Neural cell (in vitro differentiated cells): ENCODE measurements at regions not wholly inside any gene's neighbourhood (a gene's known extent, or its start where the extent isn't known, plus 50 kb on each side); places are given as distances from the start of the nearest gene placed in this dataset.

ENCODE experiments used
- H2AFZ ChIP-seq: fragments of 200-600, 300-800 bp; sonication (generic), shearing (Covaris generic); 2 replicates; pipeline ENCODE4 v1.6.0; 2014; ENCODE audit warnings: low read depth, mild to moderate bottlenecking, antibody characterized with exemption, low read length, moderate library complexity
- H3F3A ChIP-seq: fragments of 200-600 bp; shearing (Covaris generic); 2 replicates; pipeline ENCODE4 v1.6.1; 2016; ENCODE audit warnings: mild to moderate bottlenecking, moderate library complexity, mixed read lengths, antibody characterized with exemption, low read length; ENCODE audit not compliant: insufficient read depth, poor library complexity, severe bottlenecking
- H3K27ac ChIP-seq: fragments of 200-600, 300-800 bp; sonication (generic), shearing (Covaris generic); 2 replicates; pipeline ENCODE4 v1.5.1; 2014; ENCODE audit warnings: mild to moderate bottlenecking, low read length, moderate library complexity
- H3K27me3 ChIP-seq: fragments of 300-800, 200-600 bp; sonication (generic), shearing (Covaris generic); 2 replicates; pipeline ENCODE4 v1.6.0; 2014; ENCODE audit warnings: mild to moderate bottlenecking, low read depth, low read length, moderate library complexity; ENCODE audit not compliant: insufficient read depth
- H3K36me3 ChIP-seq: fragments of 300-800, 200-600 bp; sonication (generic), shearing (Covaris generic); 2 replicates; pipeline ENCODE4 v1.5.1; 2014; ENCODE audit warnings: mild to moderate bottlenecking, antibody characterized with exemption, low read length, moderate library complexity; ENCODE audit not compliant: insufficient read depth
- H3K4me2 ChIP-seq: fragments of 300-800, 200-600 bp; sonication (generic), shearing (Covaris generic); 2 replicates; pipeline ENCODE4 v1.6.0; 2014; ENCODE audit warnings: mild to moderate bottlenecking, low read length
- H3K4me3 ChIP-seq: fragments of 300-800, 200-600 bp; sonication (generic), shearing (Covaris generic); 2 replicates; pipeline ENCODE4 v1.5.1; 2014; ENCODE audit warnings: mild to moderate bottlenecking, low read length, moderate library complexity
- H3K79me2 ChIP-seq: fragments of 200-600 bp; shearing (Covaris generic); replicated peaks from 2 replicates; pipeline ENCODE4 v1.6.0; 2014; ENCODE audit warnings: mild to moderate bottlenecking, low read length, moderate library complexity; ENCODE audit not compliant: insufficient read depth
- H3K9ac ChIP-seq: fragments of 300-800, 200-600 bp; sonication (generic), shearing (Covaris generic); 2 replicates; pipeline ENCODE4 v1.6.1; 2016; ENCODE audit warnings: mild to moderate bottlenecking, low read length, mixed read lengths
- H3K9me2 ChIP-seq: fragments of 200-600 bp; shearing (Covaris generic); 2 replicates; pipeline ENCODE4 v1.6.1; 2016; ENCODE audit warnings: mild to moderate bottlenecking, low read length, mixed read lengths; ENCODE audit not compliant: insufficient read depth
- H3K9me3 ChIP-seq: fragments of 200-600, 300-800 bp; sonication (generic), shearing (Covaris generic); 2 replicates; pipeline ENCODE4 v1.6.1; 2016; ENCODE audit warnings: mild to moderate bottlenecking, mixed run types, low read length, moderate library complexity, mixed read lengths
- H4K20me1 ChIP-seq: fragments of 200-600 bp; shearing (Covaris generic); 2 replicates; pipeline ENCODE4 v1.6.1; 2016; ENCODE audit warnings: mild to moderate bottlenecking, mixed run types; ENCODE audit not compliant: insufficient read depth
- EP300 ChIP-seq: fragments of 450-650 bp; conservative IDR thresholded peaks from 2 replicates; pipeline ENCODE4 v1.6.1; 2014; ENCODE audit warnings: antibody characterized with exemption, mild to moderate bottlenecking, moderate library complexity; ENCODE audit not compliant: poor library complexity, severe bottlenecking
- EZH2 ChIP-seq: fragments of 200-600, 300-800 bp; shearing (Covaris generic), sonication (generic); IDR thresholded peaks from 2 replicates; pipeline ENCODE4 v1.6.1; 2014; ENCODE audit warnings: antibody characterized with exemption, low read length, borderline replicate concordance, mild to moderate bottlenecking; ENCODE audit not compliant: insufficient read depth, poor library complexity, severe bottlenecking
- MXI1 ChIP-seq: fragments of 450-650 bp; conservative IDR thresholded peaks from 2 replicates; pipeline ENCODE4 v1.6.1; 2014; ENCODE audit warnings: antibody characterized with exemption, mild to moderate bottlenecking; ENCODE audit not compliant: poor library complexity, severe bottlenecking
- POLR2AphosphoS5 ChIP-seq: IDR thresholded peaks from 2 replicates; pipeline ENCODE4 v1.6.1; 2012
- RAD21 ChIP-seq: fragments of 450-650 bp; conservative IDR thresholded peaks from 2 replicates; pipeline ENCODE4 v1.6.1; 2014; ENCODE audit warnings: antibody characterized with exemption, mild to moderate bottlenecking, moderate library complexity
- SMC3 ChIP-seq: fragments of 450-650 bp; conservative IDR thresholded peaks from 2 replicates; pipeline ENCODE4 v1.6.1; 2014; ENCODE audit warnings: antibody characterized with exemption, mild to moderate bottlenecking, moderate library complexity; ENCODE audit not compliant: poor library complexity
- TAF1 ChIP-seq: IDR thresholded peaks from 2 replicates; pipeline ENCODE4 v1.6.1; 2012; ENCODE audit warnings: low read depth
- TF ChIP-seq, protein P1 (sequence below): IDR thresholded peaks from 2 replicates; pipeline ENCODE4 v1.6.1; 2012; ENCODE audit warnings: borderline replicate concordance
- TF ChIP-seq, protein P2 (sequence below): fragments of 450-650 bp; IDR thresholded peaks from 2 replicates; pipeline ENCODE4 v1.5.1; 2014; ENCODE audit warnings: antibody characterized with exemption, mild to moderate bottlenecking, moderate library complexity; ENCODE audit not compliant: poor library complexity, severe bottlenecking

DNA sequence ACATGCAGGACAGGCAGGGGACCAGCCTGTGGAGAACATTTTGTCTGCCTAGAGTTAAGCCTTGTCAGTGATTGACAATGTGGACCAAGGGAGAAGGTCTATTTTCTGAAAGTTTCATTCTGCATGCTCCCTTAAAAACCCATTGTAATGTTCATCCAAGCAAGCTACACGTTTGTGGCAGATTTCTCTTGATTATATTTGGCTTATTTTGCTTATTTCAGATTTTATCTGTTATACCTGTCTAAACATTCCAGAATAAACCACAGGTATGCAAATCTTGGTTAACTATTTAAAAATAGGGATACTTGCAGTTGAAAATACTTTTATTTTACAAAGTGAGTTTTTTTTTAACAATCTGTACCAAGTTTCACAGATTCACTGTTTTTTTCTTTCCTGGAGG lies 78.2 kb upstream of the F3 start:
- no peak overlapping the region for H3K4me3 ChIP-seq
- H4K20me1 ChIP-seq, result no peaks in the 10 kb centered on the region
- no peaks in the 10 kb centered on the region for H3F3A ChIP-seq
- TF ChIP-seq SMC3 (no peak), EP300 (no peak), POLR2AphosphoS5 (no peak), RAD21 (no peak), MXI1 (no peak), TAF1 (no peak), EZH2 (no peak)
- TF ChIP-seq, protein P1, sequence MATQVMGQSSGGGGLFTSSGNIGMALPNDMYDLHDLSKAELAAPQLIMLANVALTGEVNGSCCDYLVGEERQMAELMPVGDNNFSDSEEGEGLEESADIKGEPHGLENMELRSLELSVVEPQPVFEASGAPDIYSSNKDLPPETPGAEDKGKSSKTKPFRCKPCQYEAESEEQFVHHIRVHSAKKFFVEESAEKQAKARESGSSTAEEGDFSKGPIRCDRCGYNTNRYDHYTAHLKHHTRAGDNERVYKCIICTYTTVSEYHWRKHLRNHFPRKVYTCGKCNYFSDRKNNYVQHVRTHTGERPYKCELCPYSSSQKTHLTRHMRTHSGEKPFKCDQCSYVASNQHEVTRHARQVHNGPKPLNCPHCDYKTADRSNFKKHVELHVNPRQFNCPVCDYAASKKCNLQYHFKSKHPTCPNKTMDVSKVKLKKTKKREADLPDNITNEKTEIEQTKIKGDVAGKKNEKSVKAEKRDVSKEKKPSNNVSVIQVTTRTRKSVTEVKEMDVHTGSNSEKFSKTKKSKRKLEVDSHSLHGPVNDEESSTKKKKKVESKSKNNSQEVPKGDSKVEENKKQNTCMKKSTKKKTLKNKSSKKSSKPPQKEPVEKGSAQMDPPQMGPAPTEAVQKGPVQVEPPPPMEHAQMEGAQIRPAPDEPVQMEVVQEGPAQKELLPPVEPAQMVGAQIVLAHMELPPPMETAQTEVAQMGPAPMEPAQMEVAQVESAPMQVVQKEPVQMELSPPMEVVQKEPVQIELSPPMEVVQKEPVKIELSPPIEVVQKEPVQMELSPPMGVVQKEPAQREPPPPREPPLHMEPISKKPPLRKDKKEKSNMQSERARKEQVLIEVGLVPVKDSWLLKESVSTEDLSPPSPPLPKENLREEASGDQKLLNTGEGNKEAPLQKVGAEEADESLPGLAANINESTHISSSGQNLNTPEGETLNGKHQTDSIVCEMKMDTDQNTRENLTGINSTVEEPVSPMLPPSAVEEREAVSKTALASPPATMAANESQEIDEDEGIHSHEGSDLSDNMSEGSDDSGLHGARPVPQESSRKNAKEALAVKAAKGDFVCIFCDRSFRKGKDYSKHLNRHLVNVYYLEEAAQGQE, result no peak
- TF ChIP-seq, protein P2, sequence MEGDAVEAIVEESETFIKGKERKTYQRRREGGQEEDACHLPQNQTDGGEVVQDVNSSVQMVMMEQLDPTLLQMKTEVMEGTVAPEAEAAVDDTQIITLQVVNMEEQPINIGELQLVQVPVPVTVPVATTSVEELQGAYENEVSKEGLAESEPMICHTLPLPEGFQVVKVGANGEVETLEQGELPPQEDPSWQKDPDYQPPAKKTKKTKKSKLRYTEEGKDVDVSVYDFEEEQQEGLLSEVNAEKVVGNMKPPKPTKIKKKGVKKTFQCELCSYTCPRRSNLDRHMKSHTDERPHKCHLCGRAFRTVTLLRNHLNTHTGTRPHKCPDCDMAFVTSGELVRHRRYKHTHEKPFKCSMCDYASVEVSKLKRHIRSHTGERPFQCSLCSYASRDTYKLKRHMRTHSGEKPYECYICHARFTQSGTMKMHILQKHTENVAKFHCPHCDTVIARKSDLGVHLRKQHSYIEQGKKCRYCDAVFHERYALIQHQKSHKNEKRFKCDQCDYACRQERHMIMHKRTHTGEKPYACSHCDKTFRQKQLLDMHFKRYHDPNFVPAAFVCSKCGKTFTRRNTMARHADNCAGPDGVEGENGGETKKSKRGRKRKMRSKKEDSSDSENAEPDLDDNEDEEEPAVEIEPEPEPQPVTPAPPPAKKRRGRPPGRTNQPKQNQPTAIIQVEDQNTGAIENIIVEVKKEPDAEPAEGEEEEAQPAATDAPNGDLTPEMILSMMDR, result no peak
- H3K4me2 ChIP-seq, result no peak overlapping the region
- H3K9ac ChIP-seq, result no peak overlapping the region
- H3K27me3 ChIP-seq, result no peaks in the 10 kb centered on the region
- no peaks in the 10 kb centered on the region for H3K9me2 ChIP-seq
- H3K27ac ChIP-seq, result no peak overlapping the region
- H3K79me2 ChIP-seq, result no peaks in the 10 kb centered on the region
- no peaks in the 10 kb centered on the region for H3K36me3 ChIP-seq
- no peaks in the 10 kb centered on the region for H3K9me3 ChIP-seq
- no peak overlapping the region for H2AFZ ChIP-seq

DNA sequence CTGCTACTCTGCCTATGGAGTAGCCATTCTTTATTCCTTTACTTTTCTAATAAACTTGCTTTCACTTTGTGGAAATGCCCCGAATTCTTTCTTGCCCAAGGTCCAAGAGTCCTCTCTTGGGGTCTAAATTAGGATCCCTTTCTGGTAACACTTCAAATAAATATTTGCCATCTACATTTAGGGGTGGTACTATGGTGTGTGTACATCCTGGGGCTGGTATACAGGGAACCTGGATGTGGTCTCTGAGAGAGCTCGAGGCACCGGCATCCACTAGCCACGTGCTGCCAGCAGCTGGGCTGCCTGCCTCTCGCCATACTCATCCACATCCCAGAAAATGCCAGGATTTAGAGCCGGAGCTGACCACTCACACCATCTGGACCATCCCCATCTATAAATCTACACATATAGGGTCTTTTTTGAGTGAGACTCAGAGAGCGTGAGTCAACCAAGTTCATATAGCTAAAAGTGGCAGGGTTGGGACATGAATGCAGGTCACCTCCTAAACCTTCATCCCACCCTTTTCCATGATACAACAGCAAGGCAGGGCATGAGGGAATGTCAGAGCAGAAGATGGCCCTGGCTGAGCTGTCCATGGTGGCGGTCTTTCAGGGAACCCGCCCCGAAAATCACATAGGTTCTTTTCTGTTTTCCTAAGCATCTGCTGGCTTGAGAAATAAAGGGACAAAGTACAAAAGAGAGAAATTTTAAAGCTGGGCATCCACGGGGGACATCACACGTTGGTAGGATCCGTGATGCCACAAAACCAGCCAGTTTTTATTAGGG lies 76.6 kb upstream of the F3 start:
- Histone ChIP-seq H3K9ac (no peak overlapping the region), H3K4me3 (no peak overlapping the region), H3K79me2 (no peaks in the 10 kb centered on the region), H2AFZ (no peak overlapping the region), H3K9me3 (no peaks in the 10 kb centered on the region), H3K36me3 (no peaks in the 10 kb centered on the region), H4K20me1 (no peaks in the 10 kb centered on the region), H3F3A (no peaks in the 10 kb centered on the region), H3K4me2 (no peak overlapping the region), H3K27me3 (no peaks in the 10 kb centered on the region), H3K27ac (no peak overlapping the region), H3K9me2 (no peaks in the 10 kb centered on the region)
- TF ChIP-seq POLR2AphosphoS5 (no peak), MXI1 (no peak), RAD21 (no peak), EZH2 (no peak), TAF1 (no peak), EP300 (no peak), SMC3 (no peak)
- TF ChIP-seq, protein P1, result no peak
- TF ChIP-seq, protein P2, result no peak
